Stomach smooth muscle (tissue), 2 donors: ENCODE measurements at regions not wholly inside any gene's neighbourhood (a gene's known extent, or its start where the extent isn't known, plus 50 kb on each side); places are given as distances from the start of the nearest gene placed in this dataset.

ENCODE experiments used
- H3K27ac ChIP-seq: one replicate; pipeline ENCODE4 v1.7.0; 2013; ENCODE audit warnings: mild to moderate bottlenecking, low read length, inconsistent platforms
- H3K27me3 ChIP-seq, 2 donors: one replicate each; pipeline ENCODE4 v1.7.0; 2013; ENCODE audit warnings: low read length in 2 of 2; ENCODE audit not compliant: insufficient read depth in 2 of 2, control insufficient read depth in 1 of 2
- H3K36me3 ChIP-seq, 2 donors: one replicate each; pipeline ENCODE4 v1.7.0; 2013; ENCODE audit warnings: low read length in 2 of 2; ENCODE audit not compliant: control insufficient read depth in 2 of 2, insufficient read depth in 2 of 2
- H3K4me1 ChIP-seq: one replicate; pipeline ENCODE4 v1.7.0; 2013; ENCODE audit warnings: low read length; ENCODE audit not compliant: control insufficient read depth, insufficient read depth
- H3K4me3 ChIP-seq, 2 donors: one replicate each; pipeline ENCODE4 v1.7.0; 2013; ENCODE audit warnings: low read length in 2 of 2
- H3K9ac ChIP-seq, 2 donors: one replicate each; pipeline ENCODE4 v1.7.0; 2013; ENCODE audit warnings: low read length in 2 of 2, mild to moderate bottlenecking in 1 of 2
- H3K9me3 ChIP-seq, 2 donors: one replicate each; pipeline ENCODE4 v1.7.0; 2013; ENCODE audit warnings: low read length in 2 of 2; ENCODE audit not compliant: control insufficient read depth in 2 of 2
- donor health status: healthy.
- donor health status: Pancreatic carcinoma.

GRCh38 chr1:232467073-232467760 lies 162.7 kb downstream of the SIPA1L2 start:
- no peaks in the 10 kb centered on the region for H3K4me1 ChIP-seq
- peaks cover 32 to 41% of the 10 kb centered on the region in 2 donors for H3K36me3 ChIP-seq
- H3K27ac ChIP-seq: no peak overlapping the region
- H3K4me3 ChIP-seq: no peak overlapping the region
- no peaks in the 10 kb centered on the region for H3K27me3 ChIP-seq
- H3K9ac ChIP-seq: no peak overlapping the region
- H3K9me3 ChIP-seq: no peaks in the 10 kb centered on the region

GRCh38 chr1:232464325-232464724 lies 165.6 kb downstream of the SIPA1L2 start:
- Histone ChIP-seq H3K36me3 (peaks cover 32 to 37% of the 10 kb centered on the region in 2 donors), H3K27me3 (no peaks in the 10 kb centered on the region), H3K4me3 (no peak overlapping the region), H3K9me3 (no peaks in the 10 kb centered on the region), H3K9ac (no peak overlapping the region), H3K27ac (no peak overlapping the region), H3K4me1 (no peaks in the 10 kb centered on the region)

- no peak overlapping the region for H3K9ac ChIP-seq
- H3K27ac ChIP-seq: no peak overlapping the region
- no peak overlapping the region for H3K4me3 ChIP-seq
- H3K36me3 ChIP-seq: peaks cover 31% of the 10 kb centered on the region in 2 donors
- no peaks in the 10 kb centered on the region for H3K9me3 ChIP-seq
- no peaks in the 10 kb centered on the region for H3K4me1 ChIP-seq
- no peaks in the 10 kb centered on the region for H3K27me3 ChIP-seq
Measured at GRCh38 chr1:232463225-232463624, 166.7 kb downstream of the SIPA1L2 start.

- no peaks in the 10 kb centered on the region for H3K9me3 ChIP-seq
- no peaks in the 10 kb centered on the region for H3K4me1 ChIP-seq
- no peak overlapping the region for H3K27ac ChIP-seq
- H3K9ac ChIP-seq: no peak overlapping the region
- no peaks in the 10 kb centered on the region for H3K27me3 ChIP-seq
- H3K36me3 ChIP-seq: peaks cover 25 to 26% of the 10 kb centered on the region in 2 donors
- H3K4me3 ChIP-seq: no peak overlapping the region
Measured at GRCh38 chr1:232462213-232462612, 167.7 kb downstream of the SIPA1L2 start.

GRCh38 chr1:232459826-232460225 lies 170.1 kb downstream of the SIPA1L2 start:
- Histone ChIP-seq H3K4me3 (no peak overlapping the region), H3K9ac (no peak overlapping the region), H3K36me3 (peaks cover 10 to 15% of the 10 kb centered on the region in 2 donors), H3K4me1 (no peaks in the 10 kb centered on the region), H3K27ac (no peak overlapping the region), H3K9me3 (no peaks in the 10 kb centered on the region), H3K27me3 (no peaks in the 10 kb centered on the region)

- H3K27me3 ChIP-seq: no peaks in the 10 kb centered on the region
- no peak overlapping the region for H3K9ac ChIP-seq
- H3K27ac ChIP-seq: no peak overlapping the region
- no peak overlapping the region for H3K4me3 ChIP-seq
- peaks cover 4 to 11% of the 10 kb centered on the region in 2 donors for H3K36me3 ChIP-seq
- H3K4me1 ChIP-seq: no peaks in the 10 kb centered on the region
- no peaks in the 10 kb centered on the region for H3K9me3 ChIP-seq
Measured at GRCh38 chr1:232459087-232459486, 170.8 kb downstream of the SIPA1L2 start.

- H3K27ac ChIP-seq: no peak overlapping the region
- H3K9me3 ChIP-seq: no peaks in the 10 kb centered on the region
- no peak overlapping the region for H3K4me3 ChIP-seq
- H3K9ac ChIP-seq: no peak overlapping the region
- H3K4me1 ChIP-seq: no peaks in the 10 kb centered on the region
- H3K36me3 ChIP-seq: peaks cover 4 to 11% of the 10 kb centered on the region in 2 donors
- H3K27me3 ChIP-seq: no peaks in the 10 kb centered on the region
Measured at GRCh38 chr1:232457595-232457994, 172.3 kb downstream of the SIPA1L2 start.

- no peak overlapping the region for H3K27ac ChIP-seq
- no peaks in the 10 kb centered on the region for H3K27me3 ChIP-seq
- H3K4me1 ChIP-seq: no peaks in the 10 kb centered on the region
- no peak overlapping the region for H3K9ac ChIP-seq
- H3K36me3 ChIP-seq: peaks cover 4 to 8% of the 10 kb centered on the region in 2 donors
- no peaks in the 10 kb centered on the region for H3K9me3 ChIP-seq
- H3K4me3 ChIP-seq: no peak overlapping the region
Measured at GRCh38 chr1:232456714-232457113, 173.2 kb downstream of the SIPA1L2 start.

GRCh38 chr1:232454227-232454886 lies 175.6 kb downstream of the SIPA1L2 start:
- Histone ChIP-seq H3K4me1 (no peaks in the 10 kb centered on the region), H3K9me3 (no peaks in the 10 kb centered on the region), H3K9ac (no peak overlapping the region), H3K27ac (no peak overlapping the region), H3K27me3 (no peaks in the 10 kb centered on the region), H3K4me3 (no peak overlapping the region), H3K36me3 (peaks cover 0 to 3% of the 10 kb centered on the region in 2 donors)

- no peak overlapping the region for H3K27ac ChIP-seq
- no peak overlapping the region for H3K4me3 ChIP-seq
- peaks cover 3 to 4% of the 10 kb centered on the region in 2 donors for H3K36me3 ChIP-seq
- no peak overlapping the region for H3K9ac ChIP-seq
- H3K27me3 ChIP-seq: no peaks in the 10 kb centered on the region
- H3K9me3 ChIP-seq: no peaks in the 10 kb centered on the region
- no peaks in the 10 kb centered on the region for H3K4me1 ChIP-seq
Measured at GRCh38 chr1:232452736-232453440, 177.0 kb downstream of the SIPA1L2 start.
